Dermis microvascular lymphatic vessel endothelial cell (primary cell): ENCODE measurements at regions not wholly inside any gene's neighbourhood (a gene's known extent, or its start where the extent isn't known, plus 50 kb on each side); places are given as distances from the start of the nearest gene placed in this dataset.

Experiments used
- DNase-seq, 2 donors: peaks; one replicate each; pipeline versions ENCODE4 v3.0.0 to v3.0.0-alpha.2; 2010; ENCODE audit warnings: low read depth in 2 of 2

- no peak for DNase-seq
Observed at GRCh38 chr3:73709712-73710111, 85.0 kb upstream of the PDZRN3 start.

- no peak for DNase-seq
Observed at GRCh38 chr3:73708956-73709355, 84.2 kb upstream of the PDZRN3 start.

- DNase-seq, result no peak
Observed at GRCh38 chr3:73707772-73708171, 83.0 kb upstream of the PDZRN3 start.

GRCh38 chr3:73706771-73707170 is 82.0 kb upstream of the PDZRN3 start:
- DNase-seq, result no peak

- no peak for DNase-seq
Observed at GRCh38 chr3:73705792-73706191, 81.1 kb upstream of the PDZRN3 start.

GRCh38 chr3:73699327-73699726 is 74.6 kb upstream of the PDZRN3 start:
- no peak for DNase-seq

GRCh38 chr3:73697020-73697419 is 72.3 kb upstream of the PDZRN3 start:
- no peak for DNase-seq

- DNase-seq, result no peak
Observed at GRCh38 chr3:73695841-73696240, 71.1 kb upstream of the PDZRN3 start.

GRCh38 chr3:73694983-73695757 is 70.4 kb upstream of the PDZRN3 start:
- DNase-seq, result no peak

GRCh38 chr3:73687106-73688004 is 62.6 kb upstream of the PDZRN3 start:
- DNase-seq, result no peak

GRCh38 chr3:73685061-73685460 is 60.3 kb upstream of the PDZRN3 start:
- no peak for DNase-seq

GRCh38 chr3:73683706-73684105 is 59.0 kb upstream of the PDZRN3 start:
- DNase-seq, result no peak

GRCh38 chr3:73681610-73682009 is 56.9 kb upstream of the PDZRN3 start:
- DNase-seq, result no peak

- no peak for DNase-seq
Observed at GRCh38 chr3:73681198-73681597, 56.5 kb upstream of the PDZRN3 start.

GRCh38 chr3:73680391-73681095 is 55.8 kb upstream of the PDZRN3 start:
- no peak for DNase-seq

GRCh38 chr3:73677336-73678024 is 52.7 kb upstream of the PDZRN3 start:
- no peak for DNase-seq
